ENCODE measurements at regions not wholly inside any gene's neighbourhood (a gene's known extent, or its start where the extent isn't known, plus 50 kb on each side); places are given as distances from the start of the nearest gene placed in this dataset.
A peak's percentile ranks its signal among the peaks of the same experiment; 100 is the strongest.

- in situ Hi-C loops (cut with MboI; ENCODE audit: low pct_unique_long_range_greater_than_20kb in 2 of 9, low sequenced_read_pairs in 9 of 9, unreplicated experiment in 9 of 9): no loop called here
- 77 to 100% (median 91%) methylated on average over 2 to 3 of the region's 3 CpGs; no CpG with 5 or more reads in 3 of the 10 experiments for WGBS, 10 experiments
These were observed 112.1 kb downstream of the ADRB2 start for GRCh38 chr5:148938522-148938882.

GRCh38 chr5:148939676-148940075 is 113.3 kb downstream of the ADRB2 start:
- 22 to 100% (median 94%) methylated on average over 1 of the region's 1 CpG; no CpG with 5 or more reads in 4 of the 10 experiments for WGBS, 10 experiments
- H3K4me1 ChIP-seq (replicated peaks in 1 of 2): no peaks in the 10 kb centered on the region
- ATAC-seq (replicated peaks in 6 of 8): peak in 1 of 8 experiments; percentile 46
- no peak overlapping the region for H3K4me3 ChIP-seq
- in situ Hi-C loops (cut with MboI; ENCODE audit: low pct_unique_long_range_greater_than_20kb in 2 of 9, low sequenced_read_pairs in 9 of 9, unreplicated experiment in 9 of 9): no loop called here
- H3K27ac ChIP-seq: no peak overlapping the region

More at GRCh38 chr5:148938522-148938882, 112.1 kb downstream of the ADRB2 start:
- Histone ChIP-seq H3K27ac (no peak overlapping the region), H3K4me3 (no peak overlapping the region), H3K4me1 (replicated peaks in 1 of 2) (no peaks in the 10 kb centered on the region)
- no peak for ATAC-seq (replicated peaks in 6 of 8)

- ATAC-seq (replicated peaks in 6 of 8): no peak
- Histone ChIP-seq H3K4me1 (replicated peaks in 1 of 2) (no peaks in the 10 kb centered on the region), H3K27ac (no peak overlapping the region)
These were observed 115.4 kb downstream of the ADRB2 start for GRCh38 chr5:148941810-148942209.

GRCh38 chr5:148949841-148950470 is 112.9 kb downstream of the SH3TC2 start:
- no peak for ATAC-seq (replicated peaks in 6 of 8)
- in situ Hi-C loops (cut with MboI; ENCODE audit: low pct_unique_long_range_greater_than_20kb in 2 of 9, low sequenced_read_pairs in 9 of 9, unreplicated experiment in 9 of 9): no loop called here
- H3K27ac ChIP-seq: no peak overlapping the region
- H3K4me1 ChIP-seq (replicated peaks in 1 of 2): no peaks in the 10 kb centered on the region
- H3K4me3 ChIP-seq: no peak overlapping the region
- 46 to 92% (median 72%) methylated on average over 2 to 4 of the region's 4 CpGs; no CpG with 5 or more reads in 4 of the 10 experiments for WGBS, 10 experiments

More at GRCh38 chr5:148941810-148942209, 115.4 kb downstream of the ADRB2 start:
- H3K4me3 ChIP-seq: no peak overlapping the region
- in situ Hi-C loops (cut with MboI; ENCODE audit: low pct_unique_long_range_greater_than_20kb in 2 of 9, low sequenced_read_pairs in 9 of 9, unreplicated experiment in 9 of 9): no loop called here
- WGBS, 10 experiments: 50 to 100% (median 100%) methylated on average over 1 of the region's 1 CpG; no CpG with 5 or more reads in 7 of the 10 experiments

GRCh38 chr5:148950471-148950863 is 112.4 kb downstream of the SH3TC2 start:
- WGBS, 10 experiments: 58 to 100% (median 94%) methylated on average over 1 to 2 of the region's 2 CpGs; no CpG with 5 or more reads in 1 of the 10 experiments
- in situ Hi-C loops (cut with MboI; ENCODE audit: low pct_unique_long_range_greater_than_20kb in 2 of 9, low sequenced_read_pairs in 9 of 9, unreplicated experiment in 9 of 9): no loop called here
- Histone ChIP-seq H3K4me1 (replicated peaks in 1 of 2) (no peaks in the 10 kb centered on the region), H3K4me3 (no peak overlapping the region), H3K27ac (no peak overlapping the region)
- ATAC-seq (replicated peaks in 6 of 8): no peak

GRCh38 chr5:148950892-148951291 is 112.0 kb downstream of the SH3TC2 start:
- Histone ChIP-seq H3K4me3 (no peak overlapping the region), H3K27ac (no peak overlapping the region), H3K4me1 (replicated peaks in 1 of 2) (no peaks in the 10 kb centered on the region)
- WGBS, 10 experiments: 78 to 100% (median 88%) methylated on average over 1 of the region's 1 CpG; no CpG with 5 or more reads in 4 of the 10 experiments
- ATAC-seq (replicated peaks in 6 of 8): no peak
- in situ Hi-C loops (cut with MboI; ENCODE audit: low pct_unique_long_range_greater_than_20kb in 2 of 9, low sequenced_read_pairs in 9 of 9, unreplicated experiment in 9 of 9): no loop called here

- no peak overlapping the region for H3K27ac ChIP-seq
- ATAC-seq (replicated peaks in 6 of 8): peak in 2 of 8 experiments; percentile 26 to 34
- in situ Hi-C loops (cut with MboI; ENCODE audit: low pct_unique_long_range_greater_than_20kb in 2 of 9, low sequenced_read_pairs in 9 of 9, unreplicated experiment in 9 of 9): no loop called here
- 67 to 100% (median 85%) methylated on average over 1 to 3 of the region's 3 CpGs; no CpG with 5 or more reads in 4 of the 10 experiments for WGBS, 10 experiments
- no peak overlapping the region for H3K4me3 ChIP-seq
- H3K4me1 ChIP-seq (replicated peaks in 1 of 2): no peaks in the 10 kb centered on the region
These were observed 111.2 kb downstream of the SH3TC2 start for GRCh38 chr5:148951612-148952011.

- Histone ChIP-seq H3K4me1 (replicated peaks in 1 of 2) (no peaks in the 10 kb centered on the region), H3K27ac (no peak overlapping the region), H3K4me3 (no peak overlapping the region)
- in situ Hi-C loops (cut with MboI; ENCODE audit: low pct_unique_long_range_greater_than_20kb in 2 of 9, low sequenced_read_pairs in 9 of 9, unreplicated experiment in 9 of 9): no loop called here
- no peak for ATAC-seq (replicated peaks in 6 of 8)
- 53 to 100% (median 80%) methylated on average over 1 to 6 of the region's 8 CpGs; no CpG with 5 or more reads in 2 of the 10 experiments for WGBS, 10 experiments
These were observed 110.6 kb downstream of the SH3TC2 start for GRCh38 chr5:148952097-148952867.

- WGBS, 10 experiments: 60 to 100% (median 83%) methylated on average over 1 of the region's 1 CpG; no CpG with 5 or more reads in 5 of the 10 experiments
- Histone ChIP-seq H3K4me3 (no peak overlapping the region), H3K27ac (no peak overlapping the region), H3K4me1 (replicated peaks in 1 of 2) (no peaks in the 10 kb centered on the region)
- in situ Hi-C loops (cut with MboI; ENCODE audit: low pct_unique_long_range_greater_than_20kb in 2 of 9, low sequenced_read_pairs in 9 of 9, unreplicated experiment in 9 of 9): no loop called here
- ATAC-seq (replicated peaks in 6 of 8): no peak
These were observed 109.2 kb downstream of the SH3TC2 start for GRCh38 chr5:148953711-148954110.
